HG03432 (cell line): ENCODE measurements at regions not wholly inside any gene's neighbourhood (a gene's known extent, or its start where the extent isn't known, plus 50 kb on each side); places are given as distances from the start of the nearest gene placed in this dataset.
"Not testable (repeated sequence)": the region's sequence is repeated elsewhere in the genome, so short reads cannot be mapped to it uniquely, and the experiment has no call there.

Experiments used
- ATAC-seq: cut with Tn5 transposase; IDR thresholded peaks from one replicate; pipeline ENCODE4 v1.9.1; 2021; ENCODE audit warnings: mild to moderate bottlenecking, moderate library complexity; ENCODE audit not compliant: unreplicated experiment

DNA sequence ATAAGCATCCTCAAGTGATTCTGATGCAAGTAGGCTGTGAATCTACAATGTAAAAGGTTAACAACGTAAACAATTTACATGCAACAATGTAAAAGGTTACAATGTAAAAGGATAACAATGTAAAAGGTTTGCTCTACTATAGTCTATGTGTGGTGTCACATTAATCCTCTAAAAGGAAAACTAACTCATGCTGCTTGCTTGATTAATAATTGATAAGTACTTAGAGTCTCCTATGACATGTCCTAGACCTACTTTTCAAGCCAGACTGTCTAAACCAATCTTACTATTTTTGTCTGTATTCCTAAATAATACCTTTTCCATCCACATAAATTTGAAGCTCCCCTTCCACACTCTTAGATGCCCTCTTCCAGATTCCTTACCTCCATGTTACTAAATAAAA lies 606.8 kb downstream of the LTN1 start:
- ATAC-seq, result no peak

DNA sequence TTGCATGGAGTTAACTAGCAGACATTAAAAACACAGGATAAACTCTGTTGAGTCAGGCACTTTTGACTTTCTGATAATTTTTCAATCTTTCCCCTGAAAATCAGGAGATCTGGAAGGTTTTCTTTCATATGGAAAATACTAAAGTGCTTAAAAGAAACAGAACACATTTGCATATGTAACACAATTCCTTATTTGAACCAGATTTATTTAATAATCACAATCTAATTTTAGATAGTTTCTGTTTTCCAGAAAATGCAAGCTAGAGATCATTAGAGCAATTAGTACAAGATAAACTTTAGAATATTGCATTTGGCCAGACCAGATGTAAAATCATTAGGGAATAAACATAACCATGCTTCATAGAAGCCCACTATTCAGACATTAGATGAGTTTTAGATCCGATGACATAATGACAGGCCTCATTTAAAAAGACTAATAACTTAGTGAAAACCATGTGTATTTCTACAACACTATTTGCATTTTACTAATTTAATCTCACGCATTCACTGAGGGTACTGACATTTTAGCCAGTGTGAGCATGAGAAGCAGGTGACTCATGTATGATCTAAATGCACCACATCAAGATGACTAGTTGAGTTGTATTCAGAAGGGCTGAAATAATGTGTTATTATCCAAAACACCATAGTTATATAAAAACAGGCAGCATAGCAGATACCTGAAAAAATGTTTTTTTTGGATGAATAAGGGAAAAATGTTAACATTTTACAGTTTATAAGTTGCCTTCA lies 611.5 kb downstream of the LTN1 start:
- ATAC-seq, result not testable (repeated sequence)

DNA sequence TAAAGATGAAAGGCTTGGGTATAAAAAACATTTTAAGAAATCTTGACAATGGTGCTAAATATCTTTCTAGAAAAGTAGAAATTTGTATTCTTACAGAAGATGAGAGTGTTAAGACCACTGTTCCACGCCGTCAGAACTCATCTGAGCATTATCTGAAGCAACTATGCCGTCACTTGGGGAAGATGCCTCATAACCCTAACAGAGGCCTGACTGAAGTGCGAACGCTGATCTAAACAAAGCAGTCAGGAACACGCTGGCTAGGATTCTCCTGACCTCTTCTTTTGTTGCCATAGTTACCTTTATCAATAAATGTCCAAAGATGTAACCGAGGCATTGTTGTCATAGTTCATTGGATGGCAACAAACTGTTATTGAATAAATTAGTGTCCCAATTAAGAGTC lies 612.4 kb downstream of the LTN1 start:
- no peak for ATAC-seq

DNA sequence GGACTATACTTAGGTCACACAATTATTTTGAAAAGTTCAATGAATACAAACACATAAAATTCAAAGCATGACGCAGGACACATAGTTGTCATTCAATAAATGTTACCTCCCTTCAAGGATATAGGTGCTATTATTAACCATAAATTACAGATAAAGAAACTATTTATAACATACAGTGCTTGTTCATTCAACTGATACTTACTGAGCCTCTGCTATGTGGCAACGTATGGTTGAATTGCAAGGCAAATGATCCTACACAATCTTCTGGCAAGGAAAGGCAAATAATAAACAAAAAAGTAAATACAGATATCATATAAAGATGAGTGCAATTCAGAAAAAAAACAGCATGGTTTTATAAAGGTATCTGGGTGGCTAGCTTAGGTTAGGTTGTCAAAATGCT lies 614.7 kb downstream of the LTN1 start:
- ATAC-seq, result no peak

DNA sequence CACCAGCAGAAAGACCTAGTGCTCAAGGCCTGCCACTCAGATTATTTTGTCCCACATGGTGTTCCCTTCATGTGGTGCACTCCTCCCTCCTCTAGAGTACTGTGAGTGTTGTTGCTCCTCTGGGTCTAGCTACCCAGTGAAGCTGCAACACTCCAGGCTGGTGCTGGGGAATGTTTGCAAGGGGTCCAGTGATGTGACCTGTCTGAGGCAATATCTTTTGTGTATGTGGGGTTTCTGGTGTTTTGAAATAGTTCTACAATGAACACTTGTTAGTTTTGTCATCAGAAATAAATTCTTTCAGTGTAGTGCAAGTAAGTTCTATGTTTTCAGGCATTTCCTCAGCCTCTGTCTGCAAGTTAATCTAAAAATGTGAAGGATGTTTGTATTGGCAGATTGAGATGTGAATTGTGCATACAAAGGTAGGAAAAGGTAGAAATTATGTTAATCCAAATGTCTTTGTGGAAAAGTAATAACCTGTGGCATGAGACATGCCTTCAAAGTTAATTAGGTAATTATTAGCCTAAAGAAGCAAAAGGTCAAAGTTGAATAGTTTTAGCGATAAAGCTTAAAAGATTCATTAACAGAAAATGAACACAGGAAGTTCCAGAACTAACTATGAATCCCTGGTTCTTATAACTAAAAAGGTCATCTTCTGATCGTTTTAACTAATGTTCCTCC lies 616.8 kb downstream of the LTN1 start:
- no peak for ATAC-seq

DNA sequence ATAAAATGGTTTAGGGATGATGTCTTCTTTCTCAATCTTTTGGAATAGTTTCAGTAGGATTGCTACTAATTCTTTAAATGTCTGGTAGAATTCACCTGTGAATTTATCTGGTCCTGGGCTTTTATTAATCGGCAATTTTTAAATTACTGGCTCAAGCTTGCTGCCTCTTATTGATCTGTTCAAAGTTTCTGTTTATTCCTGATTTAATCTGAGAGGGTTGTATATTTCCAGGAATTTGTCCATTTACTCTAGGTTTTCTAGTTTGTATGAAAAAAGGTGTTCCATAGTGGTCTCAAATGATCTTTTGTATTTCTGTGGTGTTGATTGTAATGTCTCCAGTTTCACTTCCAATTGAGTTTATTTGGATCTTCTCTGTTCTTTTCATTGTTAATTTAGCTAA lies 617.8 kb downstream of the LTN1 start:
- ATAC-seq, result no peak

DNA sequence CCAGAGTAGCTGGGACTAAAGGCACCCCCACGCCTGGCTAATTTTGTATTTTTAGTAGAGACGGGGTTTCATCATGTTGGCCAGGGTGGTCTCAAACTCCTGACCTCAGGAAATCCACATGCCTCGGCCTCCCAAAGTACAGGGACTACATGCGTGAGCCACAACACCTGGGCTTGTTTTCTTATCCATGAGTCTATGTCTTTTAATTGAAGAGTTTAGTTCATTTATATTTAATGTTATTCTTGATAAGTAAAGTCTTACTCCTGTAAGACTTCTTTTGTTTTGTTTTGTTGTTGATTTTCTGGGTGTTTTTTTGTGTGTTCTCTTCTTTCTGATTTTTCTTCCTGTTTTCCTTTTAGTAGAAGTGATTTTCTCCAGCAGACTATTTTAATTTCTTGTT lies 621.0 kb downstream of the LTN1 start:
- ATAC-seq, result no peak

DNA sequence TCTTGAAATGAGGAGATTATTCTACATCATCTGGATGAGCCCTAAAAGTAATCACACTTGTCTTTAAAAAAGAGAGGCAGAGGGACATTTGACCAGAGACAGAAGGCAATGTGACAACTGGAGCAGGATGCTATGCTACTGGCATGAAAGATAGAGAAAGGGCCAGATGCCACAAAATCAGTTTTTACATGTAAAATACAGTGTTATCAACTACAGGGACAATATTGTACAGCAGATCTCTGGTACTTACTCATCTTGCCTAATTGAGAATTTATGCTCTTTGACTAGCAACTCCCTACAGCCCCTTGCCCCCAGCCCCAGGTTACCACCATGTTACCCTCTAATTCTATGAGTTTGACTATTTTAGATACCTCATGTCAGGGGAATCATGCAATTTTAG lies 633.4 kb downstream of the LTN1 start:
- no peak for ATAC-seq

DNA sequence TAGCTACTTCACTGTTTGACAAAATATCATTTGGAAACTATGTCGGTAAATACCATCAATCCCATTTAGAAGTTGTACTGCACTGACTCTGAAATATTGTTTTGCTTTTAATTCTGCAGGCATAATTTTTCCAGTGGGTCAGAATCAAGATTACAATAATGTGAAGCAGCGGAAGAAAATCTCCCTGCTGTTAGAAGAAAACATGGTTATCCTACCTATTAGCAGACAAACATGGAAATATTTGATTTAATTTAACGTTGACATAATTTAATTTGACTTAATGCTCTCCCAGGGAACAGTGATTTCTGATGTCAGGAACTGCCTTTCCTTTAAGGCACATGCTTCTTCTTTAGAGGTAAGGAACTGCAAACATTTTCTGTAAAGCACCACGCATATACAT lies 634.0 kb downstream of the LTN1 start:
- ATAC-seq, result no peak

DNA sequence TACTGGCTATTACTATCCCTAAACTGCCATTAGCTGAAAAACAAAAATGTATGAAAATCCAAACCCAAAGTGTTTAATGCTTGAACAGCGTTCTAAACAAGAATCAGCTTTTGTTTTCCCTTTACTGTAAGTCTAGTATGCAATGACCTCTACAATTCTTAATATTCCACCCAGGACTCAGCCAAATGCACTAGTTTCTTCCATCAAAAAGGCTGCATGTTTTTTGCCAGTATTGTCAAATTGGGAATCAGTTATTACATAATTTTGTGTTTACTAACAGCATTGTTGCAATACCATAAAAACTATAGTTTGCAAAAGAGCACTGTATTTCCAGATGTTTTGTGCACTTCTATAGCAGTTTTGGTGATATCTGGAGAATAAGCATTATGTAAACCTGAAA lies 634.5 kb downstream of the LTN1 start:
- ATAC-seq, result no peak

DNA sequence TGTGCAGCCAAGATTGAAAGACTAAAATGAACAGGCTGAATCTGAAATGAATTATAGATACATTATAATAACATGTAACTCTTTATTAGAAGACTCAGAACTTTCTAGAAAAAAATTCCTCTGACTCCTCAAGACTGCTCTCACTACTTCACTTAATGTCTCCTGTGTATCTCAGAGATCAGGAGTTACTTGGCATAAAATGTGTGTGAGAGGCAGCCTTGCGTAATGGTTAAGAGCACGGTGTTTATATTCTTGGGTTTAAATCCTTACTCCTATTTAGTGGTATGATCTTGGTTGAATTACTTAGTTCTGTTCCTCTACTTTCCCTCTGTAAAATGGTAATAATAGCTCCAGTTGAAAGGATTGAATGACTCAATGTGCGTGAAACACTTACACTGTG lies 634.9 kb downstream of the LTN1 start:
- ATAC-seq, result no peak

DNA sequence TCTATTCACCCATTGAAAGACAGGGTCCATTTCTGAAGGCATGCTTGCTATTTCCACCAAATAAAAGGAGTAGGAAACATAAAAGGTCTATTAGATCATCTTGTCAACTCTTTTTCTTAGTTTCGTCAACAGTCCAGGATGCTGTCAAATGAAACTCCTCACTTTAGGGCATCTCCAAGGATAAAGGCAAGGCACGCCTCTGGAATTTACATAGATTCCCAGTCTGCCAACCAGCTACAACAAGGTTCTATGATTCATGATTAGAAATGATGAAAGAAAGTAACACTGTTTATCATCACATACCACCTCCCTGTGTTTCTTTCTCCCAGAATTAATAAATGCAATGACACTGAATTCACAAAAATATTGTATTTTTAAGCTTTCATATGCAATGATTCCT lies 636.3 kb downstream of the LTN1 start:
- ATAC-seq, result no peak

DNA sequence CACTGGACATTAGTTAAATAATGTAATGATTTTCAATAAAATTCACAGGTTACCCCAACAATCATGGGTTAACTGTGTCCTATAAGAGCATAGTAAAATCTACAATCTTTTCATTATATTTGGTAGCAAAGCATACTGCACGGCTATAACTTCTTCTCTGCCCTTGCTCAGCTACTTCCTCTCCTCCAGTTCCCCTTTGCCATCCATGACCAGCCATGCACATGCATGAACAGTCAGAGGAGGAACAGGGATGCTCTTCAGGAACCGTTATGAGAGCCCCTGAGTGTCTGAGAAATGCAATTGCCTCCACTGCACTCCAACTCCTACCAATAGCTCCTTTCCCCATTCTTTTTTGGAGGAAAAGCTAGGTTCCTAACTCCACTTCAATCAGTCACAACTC lies 646.7 kb downstream of the LTN1 start:
- ATAC-seq, result no peak

DNA sequence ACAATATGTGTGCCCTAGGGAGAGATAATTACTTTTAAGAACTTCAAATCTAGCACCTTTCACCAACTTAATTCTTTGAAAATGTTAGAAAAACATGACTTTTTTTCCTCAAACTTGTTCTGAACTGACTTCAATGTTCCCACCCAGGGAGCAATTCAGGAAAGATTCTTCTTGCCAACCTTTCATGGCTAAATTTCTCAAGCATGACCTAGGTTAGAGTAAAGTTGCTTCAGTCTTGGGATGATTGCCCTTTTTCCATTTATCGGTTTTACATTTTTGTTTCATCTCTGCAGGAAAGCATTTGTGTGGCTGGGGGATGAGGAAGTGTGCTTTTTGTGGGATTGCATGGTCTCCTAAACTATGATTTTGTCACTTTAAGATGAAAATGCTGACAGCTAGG lies 647.7 kb downstream of the LTN1 start:
- ATAC-seq, result no peak

DNA sequence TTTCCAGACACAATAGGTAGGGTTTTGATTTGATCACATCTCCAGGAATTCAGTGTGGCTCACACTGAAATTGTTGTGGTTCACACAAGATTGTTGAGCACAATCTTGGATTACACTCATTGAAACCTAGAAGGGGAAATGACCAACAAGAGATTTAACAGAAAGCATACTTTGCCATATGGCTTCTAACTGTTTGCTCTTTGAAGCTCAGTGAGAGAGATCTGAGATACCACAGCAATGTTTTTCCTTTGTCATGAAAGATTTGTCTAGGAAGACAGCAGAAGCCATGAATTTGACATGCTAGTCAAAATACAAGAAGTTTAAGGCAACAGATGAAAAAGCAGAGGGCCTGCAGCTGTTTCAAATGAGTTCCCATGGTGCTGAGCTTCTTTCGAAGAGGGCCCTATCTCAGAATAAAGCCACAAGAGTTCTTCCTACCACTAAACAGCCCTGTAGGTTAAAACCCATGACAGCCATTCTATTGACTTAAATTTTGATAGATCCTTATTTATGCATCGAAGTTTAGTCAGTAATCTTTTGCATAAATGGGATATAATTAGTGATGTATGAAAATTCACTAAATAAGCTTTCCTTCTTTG lies 650.4 kb downstream of the LTN1 start:
- ATAC-seq, result no peak

DNA sequence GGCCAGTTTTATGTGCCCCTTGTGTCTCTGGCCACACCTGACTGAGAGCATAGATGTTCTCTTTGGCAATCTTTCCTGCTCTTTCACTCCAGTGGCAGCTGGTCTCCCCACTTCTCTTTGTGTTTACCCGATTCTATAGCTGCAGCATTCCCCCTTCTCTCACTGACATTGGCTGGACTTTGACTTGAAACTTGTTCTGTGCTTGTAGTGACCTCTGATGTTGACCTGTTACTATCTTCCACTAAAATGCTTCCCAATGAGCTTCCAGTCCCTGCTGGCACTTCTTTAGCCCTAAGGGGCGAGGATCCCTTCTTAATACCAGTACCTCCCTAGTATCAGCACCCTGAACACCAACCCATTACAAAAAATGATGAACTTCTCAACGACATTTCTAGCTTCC lies 653.3 kb downstream of the LTN1 start:
- no peak for ATAC-seq

DNA sequence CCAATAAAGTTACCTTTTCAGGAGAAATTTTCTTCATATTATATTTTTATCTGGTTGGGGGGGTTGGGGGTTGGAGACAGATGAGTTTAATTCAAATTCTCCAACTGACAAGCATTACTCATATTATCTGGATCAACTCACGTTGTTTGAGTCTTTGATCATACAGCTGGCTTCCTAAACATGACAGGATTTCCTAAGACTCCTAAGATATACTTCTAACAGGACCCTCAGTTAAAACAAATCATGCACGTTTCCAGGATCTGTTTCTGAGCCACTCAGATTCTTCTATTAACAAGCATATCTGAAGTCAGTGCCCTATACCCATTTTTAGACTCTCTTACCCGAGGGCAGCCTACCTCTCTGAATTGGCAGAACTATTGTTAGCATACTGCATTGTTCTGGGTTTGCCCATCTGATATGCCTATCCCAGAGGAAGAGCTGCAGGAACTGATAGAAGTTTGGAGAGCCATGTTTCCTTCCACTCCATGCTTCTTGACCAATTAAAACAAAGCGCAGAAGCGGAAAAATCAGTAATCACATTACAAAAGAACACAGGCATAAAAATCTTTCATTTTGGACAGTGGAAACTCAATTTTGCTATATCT lies 653.9 kb downstream of the LTN1 start:
- ATAC-seq, result no peak

DNA sequence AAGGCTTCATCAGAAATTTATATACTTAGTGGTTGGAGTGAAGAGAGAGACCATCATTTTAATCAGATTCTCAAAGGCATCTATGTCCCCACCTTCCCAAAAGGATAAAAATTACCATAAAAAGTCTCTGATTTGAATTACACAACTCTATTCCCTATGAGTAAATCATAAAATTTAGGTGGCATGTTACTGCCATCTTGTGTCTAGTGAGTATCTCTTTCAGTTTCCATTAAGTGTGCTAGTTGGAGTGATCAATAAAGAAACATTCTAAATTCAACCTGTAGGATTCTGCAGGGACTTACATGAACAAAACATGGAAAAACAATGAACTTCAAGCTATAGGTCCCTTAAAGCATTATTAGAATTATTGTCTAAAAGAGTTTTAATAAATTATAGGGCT lies 655.4 kb downstream of the LTN1 start:
- ATAC-seq, result no peak

DNA sequence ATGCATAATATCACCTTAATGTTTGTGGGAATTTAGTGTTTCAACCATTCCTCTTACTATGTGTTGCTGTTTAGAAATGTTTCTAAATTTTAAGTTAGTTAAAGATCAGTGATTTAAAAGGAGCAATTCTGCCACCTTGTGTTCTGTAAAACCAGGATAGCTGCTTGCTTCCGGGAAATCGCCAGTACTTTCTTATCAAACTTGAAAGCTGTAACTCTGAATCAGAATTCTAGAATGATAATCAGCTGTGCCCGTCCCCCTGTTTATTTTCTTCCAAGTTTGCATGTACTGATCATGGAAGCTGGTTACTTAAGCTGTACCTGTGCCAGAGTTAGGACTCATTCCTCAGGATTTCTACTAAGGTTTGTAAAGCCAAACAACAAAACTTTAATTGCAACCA lies 656.4 kb downstream of the LTN1 start:
- no peak for ATAC-seq

DNA sequence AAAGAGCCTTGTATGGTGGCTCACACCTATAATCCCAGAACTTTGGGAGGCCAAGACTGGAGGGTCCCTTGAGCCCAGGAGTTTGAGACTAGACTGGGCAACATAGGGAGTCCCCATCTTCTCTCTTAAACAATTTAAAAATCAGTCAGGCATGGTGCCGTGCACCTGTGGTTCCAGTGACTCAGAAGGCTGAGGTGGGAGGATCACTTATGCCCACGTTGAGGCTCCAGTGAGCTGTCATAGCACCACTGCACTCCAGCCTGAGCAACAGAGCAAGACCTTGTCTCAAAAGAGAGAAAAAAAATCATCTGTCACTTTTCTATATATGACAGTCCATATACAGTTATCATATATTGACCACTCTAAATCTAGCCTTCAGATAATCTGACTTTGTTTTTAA lies 658.3 kb downstream of the LTN1 start:
- peak; percentile 74 for ATAC-seq

DNA sequence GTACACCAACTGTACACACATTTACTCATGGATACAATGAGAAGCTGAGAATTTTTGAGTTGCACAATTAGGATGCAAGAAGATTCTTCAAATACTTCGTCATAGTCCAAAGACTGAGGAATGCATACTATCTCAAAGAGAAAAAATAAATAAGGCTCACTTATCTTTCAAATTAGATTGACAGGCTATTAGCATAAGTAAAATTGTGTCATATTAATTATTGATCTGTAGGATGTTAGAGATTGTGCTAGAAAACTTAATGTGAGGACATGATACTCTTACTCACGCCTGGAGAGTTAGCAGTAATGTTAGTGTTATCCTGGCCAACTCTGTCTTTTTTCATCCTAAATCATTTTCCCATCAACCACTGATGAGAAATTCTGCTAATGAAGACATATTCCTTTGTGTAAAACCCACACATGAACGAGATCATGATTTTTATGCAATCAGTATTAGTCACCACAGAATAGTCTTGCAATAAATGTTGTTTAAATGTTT lies 659.0 kb downstream of the LTN1 start:
- no peak for ATAC-seq

DNA sequence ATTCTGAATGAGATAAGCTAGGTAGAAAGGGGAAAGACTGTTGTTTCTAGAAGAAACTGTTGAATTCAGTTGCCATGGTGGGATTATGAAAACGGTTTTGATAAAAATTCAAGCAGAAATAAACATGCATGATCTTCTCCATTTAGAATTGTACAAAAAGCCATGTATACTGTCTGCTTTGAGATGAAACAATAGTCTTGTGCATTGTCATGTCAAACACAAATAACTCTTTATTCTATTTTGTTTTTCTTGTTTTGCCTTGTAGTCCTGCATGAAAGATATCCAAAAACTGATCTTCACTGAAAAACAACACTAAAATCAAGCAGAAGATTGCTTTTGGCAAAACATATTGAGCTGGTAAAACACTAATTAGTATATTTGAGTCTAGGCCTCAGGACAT lies 659.9 kb downstream of the LTN1 start:
- no peak for ATAC-seq
